ENCODE measurements at regions not wholly inside any gene's neighbourhood (a gene's known extent, or its start where the extent isn't known, plus 50 kb on each side); places are given as distances from the start of the nearest gene placed in this dataset.

DNA sequence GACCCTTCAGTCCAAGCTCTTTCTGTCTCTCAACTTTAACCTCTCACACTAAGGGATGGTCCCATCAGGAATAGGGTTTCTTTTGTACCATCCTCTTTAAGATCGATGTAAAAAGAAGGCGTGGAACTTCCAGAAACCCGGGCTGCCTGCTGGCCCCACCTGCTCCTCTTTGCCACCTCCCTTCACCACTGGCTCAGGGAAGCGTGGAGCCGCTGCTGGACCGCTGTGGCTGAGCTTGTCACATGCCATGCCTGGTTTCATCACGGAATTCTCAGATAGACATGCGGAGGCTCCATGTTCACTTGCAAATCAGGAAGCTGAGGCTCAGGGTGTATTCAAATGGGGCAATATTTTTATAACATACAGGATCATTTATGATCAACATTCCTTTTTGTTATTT lies 399.7 kb downstream of the BRD1 start:
- H3K36me3 Mint-ChIP-seq: no peaks in the 10 kb centered on the region
- H3K4me1 Mint-ChIP-seq: no peaks in the 10 kb centered on the region
- Histone ChIP-seq H3K27me3 (ENCODE audit: insufficient read depth, low read length, poor library complexity, severe bottlenecking) (no peaks in the 10 kb centered on the region), H3K9me3 (ENCODE audit: low read length) (no peaks in the 10 kb centered on the region), H3K36me3 (ENCODE audit: insufficient read depth, low read length) (no peaks in the 10 kb centered on the region), H3K4me1 (ENCODE audit: insufficient read depth, low read length) (no peaks in the 10 kb centered on the region), H3K27ac (ENCODE audit: low read depth, low read length) (no peak overlapping the region), H3K4me3 (ENCODE audit: low read length) (no peak overlapping the region)
- DNase-seq: no peak
- no peak overlapping the region for H3K4me3 Mint-ChIP-seq
- POLR2A ChIA-PET: no interaction called here
- peaks cover 10 to 19% of the 10 kb centered on the region in 2 donors for H3K27me3 Mint-ChIP-seq
- no peak overlapping the region for H3K27ac Mint-ChIP-seq
- H3K9me3 Mint-ChIP-seq: peaks cover 0 to 8% (median 0%) of the 10 kb centered on the region in 5 donors
- CTCF ChIA-PET: no interaction called here

DNA sequence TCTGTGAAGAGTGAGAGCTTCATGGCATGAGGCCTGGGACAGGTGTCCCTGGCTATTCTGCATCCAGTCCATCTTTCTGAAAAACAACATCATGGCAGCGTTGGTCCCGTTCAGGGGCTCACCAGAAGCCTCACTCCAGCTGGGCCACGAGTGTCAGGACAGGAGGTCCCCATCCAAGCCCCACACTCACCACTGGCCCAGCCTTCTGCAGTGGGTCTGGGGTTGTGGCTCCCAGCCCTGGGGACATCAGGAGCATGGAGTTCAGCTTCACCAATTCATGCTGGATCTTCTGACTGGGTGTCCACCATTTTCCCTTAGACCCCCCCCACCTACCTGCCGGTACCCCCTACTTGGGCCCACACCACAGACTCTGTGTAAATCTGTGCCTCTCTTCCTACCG lies 400.3 kb downstream of the BRD1 start:
- H3K4me1 Mint-ChIP-seq: no peaks in the 10 kb centered on the region
- DNase-seq: no peak
- no peaks in the 10 kb centered on the region for H3K36me3 Mint-ChIP-seq
- Histone ChIP-seq H3K9me3 (ENCODE audit: low read length) (no peaks in the 10 kb centered on the region), H3K4me1 (ENCODE audit: insufficient read depth, low read length) (no peaks in the 10 kb centered on the region), H3K27me3 (ENCODE audit: insufficient read depth, low read length, poor library complexity, severe bottlenecking) (no peaks in the 10 kb centered on the region), H3K36me3 (ENCODE audit: insufficient read depth, low read length) (no peaks in the 10 kb centered on the region), H3K27ac (ENCODE audit: low read depth, low read length) (no peak overlapping the region), H3K4me3 (ENCODE audit: low read length) (no peak overlapping the region)
- CTCF ChIA-PET: no interaction called here
- H3K27me3 Mint-ChIP-seq: peaks cover 12 to 19% of the 10 kb centered on the region in 2 donors
- peak overlapping the region in 1 of 8 donors; percentile 17 for H3K27ac Mint-ChIP-seq
- peaks cover 0 to 11% (median 0%) of the 10 kb centered on the region in 5 donors for H3K9me3 Mint-ChIP-seq
- POLR2A ChIA-PET: no interaction called here
- no peak overlapping the region for H3K4me3 Mint-ChIP-seq

DNA sequence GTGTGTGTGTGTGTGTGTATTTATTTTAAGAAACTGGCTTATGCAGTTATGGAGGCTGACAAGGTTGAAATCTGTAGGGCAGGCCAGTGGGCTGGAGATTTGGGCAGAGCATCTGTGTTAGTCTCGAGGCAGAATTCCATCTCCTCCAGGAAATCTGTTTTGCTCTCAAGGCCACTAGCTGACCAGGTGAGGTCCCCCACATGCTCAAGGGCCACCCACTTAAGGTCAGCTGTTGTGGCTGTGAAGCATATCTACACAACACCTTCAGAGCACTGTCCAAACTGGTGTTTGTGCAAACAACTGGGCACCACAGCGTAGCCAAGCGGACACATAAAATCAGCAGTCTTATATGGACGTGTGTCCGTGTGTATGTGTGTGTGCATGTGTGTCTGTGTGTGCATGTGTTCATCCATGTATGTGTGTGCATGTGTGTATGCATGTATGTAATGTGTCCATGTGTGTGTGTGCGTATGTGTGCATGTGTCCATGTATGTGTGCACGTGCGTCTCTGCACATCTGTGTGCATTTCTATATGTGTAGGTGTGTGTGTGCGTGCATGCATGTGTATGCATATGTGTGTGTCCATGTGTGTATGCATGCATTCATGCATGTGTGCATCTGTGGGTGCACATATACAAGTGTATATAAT lies 400.9 kb downstream of the BRD1 start:
- no peak for DNase-seq
- no peaks in the 10 kb centered on the region for H3K9me3 ChIP-seq (ENCODE audit: low read length)
- POLR2A ChIA-PET: no interaction called here
- H3K4me3 Mint-ChIP-seq: no peak overlapping the region
- H3K27ac ChIP-seq (ENCODE audit: low read depth, low read length): no peak overlapping the region
- H3K9me3 Mint-ChIP-seq: peaks cover 0 to 11% (median 0%) of the 10 kb centered on the region in 5 donors
- no peaks in the 10 kb centered on the region for H3K36me3 Mint-ChIP-seq
- H3K27ac Mint-ChIP-seq: no peak overlapping the region
- H3K27me3 ChIP-seq (ENCODE audit: insufficient read depth, low read length, poor library complexity, severe bottlenecking): no peaks in the 10 kb centered on the region
- peaks cover 12 to 19% of the 10 kb centered on the region in 2 donors for H3K27me3 Mint-ChIP-seq
- no peak overlapping the region for H3K4me3 ChIP-seq (ENCODE audit: low read length)
- no peaks in the 10 kb centered on the region for H3K4me1 Mint-ChIP-seq
- H3K36me3 ChIP-seq (ENCODE audit: insufficient read depth, low read length): no peaks in the 10 kb centered on the region
- no peaks in the 10 kb centered on the region for H3K4me1 ChIP-seq (ENCODE audit: insufficient read depth, low read length)
- CTCF ChIA-PET: no interaction called here

DNA sequence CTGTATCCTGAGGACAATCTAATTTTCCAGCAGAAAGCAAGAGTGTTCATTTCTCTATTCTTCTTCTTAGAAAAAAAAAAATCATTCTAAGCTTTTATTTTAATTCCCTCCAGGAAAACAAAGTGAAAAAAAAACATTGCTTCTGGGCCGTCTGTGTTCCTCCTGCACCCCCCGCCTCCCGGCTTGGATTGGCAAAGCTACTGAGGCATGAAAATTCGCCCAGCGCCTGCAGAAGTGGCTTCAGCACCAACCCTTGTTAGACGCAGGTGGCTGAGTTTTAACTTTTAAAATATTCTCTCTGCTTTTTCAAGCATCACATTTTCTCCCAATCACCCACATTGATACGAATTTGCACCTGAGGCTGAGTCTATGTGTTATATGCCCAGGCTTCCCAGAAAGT lies 401.6 kb downstream of the BRD1 start:
- Histone ChIP-seq H3K27ac (ENCODE audit: low read depth, low read length) (no peak overlapping the region), H3K4me3 (ENCODE audit: low read length) (no peak overlapping the region), H3K27me3 (ENCODE audit: insufficient read depth, low read length, poor library complexity, severe bottlenecking) (no peaks in the 10 kb centered on the region), H3K4me1 (ENCODE audit: insufficient read depth, low read length) (no peaks in the 10 kb centered on the region), H3K36me3 (ENCODE audit: insufficient read depth, low read length) (no peaks in the 10 kb centered on the region), H3K9me3 (ENCODE audit: low read length) (no peaks in the 10 kb centered on the region)
- H3K4me1 Mint-ChIP-seq: no peaks in the 10 kb centered on the region
- peaks cover 12 to 19% of the 10 kb centered on the region in 2 donors for H3K27me3 Mint-ChIP-seq
- no peak for DNase-seq
- POLR2A ChIA-PET: no interaction called here
- H3K9me3 Mint-ChIP-seq: peaks cover 0 to 15% (median 2%) of the 10 kb centered on the region in 5 donors
- H3K4me3 Mint-ChIP-seq: no peak overlapping the region
- peak overlapping the region in 1 of 8 donors; percentile 65 for H3K27ac Mint-ChIP-seq
- CTCF ChIA-PET: no interaction called here
- no peaks in the 10 kb centered on the region for H3K36me3 Mint-ChIP-seq

GRCh38 chr22:49425356-49425755 lies 402.3 kb downstream of the BRD1 start:
- Mint-ChIP-seq H3K4me3 (no peak overlapping the region), H3K36me3 (peaks cover 0 to 6% (median 0%) of the 10 kb centered on the region in 3 donors), H3K4me1 (no peaks in the 10 kb centered on the region), H3K9me3 (peaks cover 0 to 20% (median 2%) of the 10 kb centered on the region in 5 donors), H3K27me3 (peaks cover 11 to 14% of the 10 kb centered on the region in 2 donors), H3K27ac (no peak overlapping the region)
- Histone ChIP-seq H3K27me3 (ENCODE audit: insufficient read depth, low read length, poor library complexity, severe bottlenecking) (no peaks in the 10 kb centered on the region), H3K4me3 (ENCODE audit: low read length) (no peak overlapping the region), H3K4me1 (ENCODE audit: insufficient read depth, low read length) (no peaks in the 10 kb centered on the region), H3K27ac (ENCODE audit: low read depth, low read length) (no peak overlapping the region), H3K36me3 (ENCODE audit: insufficient read depth, low read length) (no peaks in the 10 kb centered on the region), H3K9me3 (ENCODE audit: low read length) (no peaks in the 10 kb centered on the region)
- ChIA-PET CTCF (no interaction called here), POLR2A (no interaction called here)
- no peak for DNase-seq

GRCh38 chr22:49424893-49425270 lies 402.8 kb downstream of the BRD1 start:
- peaks cover 0 to 6% (median 0%) of the 10 kb centered on the region in 3 donors for H3K36me3 Mint-ChIP-seq
- H3K4me1 ChIP-seq (ENCODE audit: insufficient read depth, low read length): no peaks in the 10 kb centered on the region
- H3K36me3 ChIP-seq (ENCODE audit: insufficient read depth, low read length): no peaks in the 10 kb centered on the region
- CTCF ChIA-PET: no interaction called here
- H3K27ac ChIP-seq (ENCODE audit: low read depth, low read length): no peak overlapping the region
- H3K27me3 ChIP-seq (ENCODE audit: insufficient read depth, low read length, poor library complexity, severe bottlenecking): no peaks in the 10 kb centered on the region
- no peak overlapping the region for H3K4me3 Mint-ChIP-seq
- POLR2A ChIA-PET: no interaction called here
- H3K27ac Mint-ChIP-seq: no peak overlapping the region
- no peak for DNase-seq
- H3K4me1 Mint-ChIP-seq: no peaks in the 10 kb centered on the region
- H3K9me3 Mint-ChIP-seq: peaks cover 0 to 20% (median 4%) of the 10 kb centered on the region in 5 donors
- H3K9me3 ChIP-seq (ENCODE audit: low read length): no peaks in the 10 kb centered on the region
- no peak overlapping the region for H3K4me3 ChIP-seq (ENCODE audit: low read length)
- peaks cover 8 to 12% of the 10 kb centered on the region in 2 donors for H3K27me3 Mint-ChIP-seq

DNA sequence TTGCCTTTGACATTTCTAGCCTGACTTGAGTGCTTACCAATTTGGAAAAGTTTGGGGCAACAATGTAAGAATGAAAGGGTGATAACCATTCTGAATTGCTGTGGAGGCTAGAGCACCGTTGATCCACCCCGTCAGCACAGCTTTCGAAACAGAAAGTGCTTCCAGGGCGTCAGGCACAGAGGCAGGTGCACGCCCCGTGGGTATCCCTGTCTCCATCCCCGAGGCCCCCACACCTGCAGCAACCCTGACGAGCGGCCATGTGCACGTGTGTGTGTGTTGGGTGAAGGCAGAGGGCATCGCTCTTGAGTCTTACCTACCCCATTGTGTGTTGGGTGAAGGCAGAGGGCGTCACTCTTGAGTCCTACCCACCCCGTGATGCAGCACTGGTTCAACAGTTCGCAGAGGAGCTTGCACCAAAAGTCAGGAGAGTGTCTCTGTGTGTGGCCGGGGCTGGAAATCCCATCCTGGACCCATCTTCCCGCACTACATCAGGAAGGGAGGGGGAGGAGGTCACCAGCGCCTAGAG lies 404.5 kb downstream of the BRD1 start:
- Mint-ChIP-seq H3K36me3 (peaks cover 0 to 6% (median 0%) of the 10 kb centered on the region in 3 donors), H3K27me3 (peaks cover 4 to 5% of the 10 kb centered on the region in 2 donors), H3K4me3 (no peak overlapping the region), H3K27ac (no peak overlapping the region), H3K4me1 (no peaks in the 10 kb centered on the region), H3K9me3 (peaks cover 0 to 24% (median 4%) of the 10 kb centered on the region in 5 donors)
- Histone ChIP-seq H3K4me1 (ENCODE audit: insufficient read depth, low read length) (no peaks in the 10 kb centered on the region), H3K27me3 (ENCODE audit: insufficient read depth, low read length, poor library complexity, severe bottlenecking) (no peaks in the 10 kb centered on the region), H3K27ac (ENCODE audit: low read depth, low read length) (no peak overlapping the region), H3K36me3 (ENCODE audit: insufficient read depth, low read length) (no peaks in the 10 kb centered on the region), H3K9me3 (ENCODE audit: low read length) (no peaks in the 10 kb centered on the region), H3K4me3 (ENCODE audit: low read length) (no peak overlapping the region)
- ChIA-PET POLR2A (no interaction called here), CTCF (no interaction called here)
- DNase-seq: no peak

- Mint-ChIP-seq H3K36me3 (peaks cover 0 to 6% (median 0%) of the 10 kb centered on the region in 3 donors), H3K4me3 (no peak overlapping the region), H3K27me3 (peaks cover 2 to 4% of the 10 kb centered on the region in 2 donors), H3K9me3 (peaks cover 0 to 24% (median 4%) of the 10 kb centered on the region in 5 donors), H3K4me1 (no peaks in the 10 kb centered on the region), H3K27ac (no peak overlapping the region)
- no peaks in the 10 kb centered on the region for H3K4me1 ChIP-seq (ENCODE audit: insufficient read depth, low read length)
- POLR2A ChIA-PET: no interaction called here
- H3K27me3 ChIP-seq (ENCODE audit: insufficient read depth, low read length, poor library complexity, severe bottlenecking): no peaks in the 10 kb centered on the region
- no peak for DNase-seq
- H3K4me3 ChIP-seq (ENCODE audit: low read length): no peak overlapping the region
- H3K27ac ChIP-seq (ENCODE audit: low read depth, low read length): no peak overlapping the region
- no peaks in the 10 kb centered on the region for H3K36me3 ChIP-seq (ENCODE audit: insufficient read depth, low read length)
- CTCF ChIA-PET: no interaction called here
- no peaks in the 10 kb centered on the region for H3K9me3 ChIP-seq (ENCODE audit: low read length)
These were observed 405.0 kb downstream of the BRD1 start for GRCh38 chr22:49422701-49423100.

All from CD8-positive, alpha-beta memory T cell (primary cell).